ENCODE measurements at regions not wholly inside any gene's neighbourhood (a gene's known extent, or its start where the extent isn't known, plus 50 kb on each side); places are given as distances from the start of the nearest gene placed in this dataset.

GRCh38 chr2:147548451-147548850, 296.4 kb upstream of the ACVR2A start:
- no peak for DNase-seq

DNA sequence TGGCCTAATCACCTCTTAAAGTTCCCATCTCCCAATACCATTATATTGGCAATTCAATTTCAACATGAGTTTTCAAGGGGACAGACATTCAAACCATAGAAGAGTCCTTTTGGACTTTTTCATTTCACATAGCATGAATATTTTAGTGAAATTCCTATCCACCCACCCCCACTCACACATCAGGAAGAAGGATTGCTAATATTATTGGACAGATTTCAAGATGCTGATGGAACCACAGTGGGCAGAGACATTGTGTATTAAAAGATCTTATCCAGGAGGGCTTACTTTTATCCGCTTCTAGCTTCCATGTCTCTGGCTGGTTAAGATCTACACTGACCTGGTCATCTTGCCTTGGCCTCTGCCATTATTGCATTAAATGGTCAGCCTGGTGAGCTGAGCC, 297.4 kb upstream of the ACVR2A start:
- no peak for DNase-seq

GRCh38 chr2:147546109-147546508, 298.7 kb upstream of the ACVR2A start:
- no peak for DNase-seq

DNA sequence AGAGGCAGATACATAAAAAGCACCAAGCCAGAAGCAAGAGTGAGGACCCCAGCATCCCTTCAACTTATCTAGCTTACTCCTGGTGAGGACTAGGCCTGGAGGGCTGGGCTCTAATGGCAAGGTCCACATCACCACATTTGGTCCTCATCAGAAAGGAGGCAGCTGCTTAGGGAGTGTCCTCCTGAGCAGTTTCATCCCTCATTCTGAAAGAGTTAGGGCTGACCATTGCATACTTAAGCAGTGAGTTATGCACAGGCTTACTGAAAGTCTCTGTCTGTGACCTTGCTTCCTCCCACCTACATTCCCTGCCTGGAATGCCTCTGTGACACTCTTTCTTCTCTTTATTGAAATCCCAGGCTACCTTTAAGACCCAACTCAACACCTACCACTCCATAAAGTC, 301.8 kb upstream of the ACVR2A start:
- DNase-seq: no peak

DNA sequence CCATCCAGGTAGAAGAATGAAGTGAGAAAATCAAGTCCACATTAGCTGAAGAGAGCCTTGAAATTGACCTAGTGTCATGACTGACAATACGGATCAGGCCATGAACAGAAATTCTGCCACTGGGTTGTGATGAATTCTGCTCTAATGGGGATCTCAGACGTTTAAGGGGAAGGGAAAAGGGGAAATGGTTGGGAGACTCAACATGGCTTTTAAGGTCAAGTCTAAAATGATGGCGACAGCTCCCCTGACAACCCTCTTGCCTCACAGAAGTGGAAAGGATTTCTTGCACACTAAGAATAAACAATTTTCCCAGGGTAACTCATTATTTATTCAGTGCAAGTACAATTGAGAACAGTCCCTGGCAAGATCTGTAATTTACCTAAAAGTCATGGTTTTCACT, 302.5 kb upstream of the ACVR2A start:
- DNase-seq: no peak

DNA sequence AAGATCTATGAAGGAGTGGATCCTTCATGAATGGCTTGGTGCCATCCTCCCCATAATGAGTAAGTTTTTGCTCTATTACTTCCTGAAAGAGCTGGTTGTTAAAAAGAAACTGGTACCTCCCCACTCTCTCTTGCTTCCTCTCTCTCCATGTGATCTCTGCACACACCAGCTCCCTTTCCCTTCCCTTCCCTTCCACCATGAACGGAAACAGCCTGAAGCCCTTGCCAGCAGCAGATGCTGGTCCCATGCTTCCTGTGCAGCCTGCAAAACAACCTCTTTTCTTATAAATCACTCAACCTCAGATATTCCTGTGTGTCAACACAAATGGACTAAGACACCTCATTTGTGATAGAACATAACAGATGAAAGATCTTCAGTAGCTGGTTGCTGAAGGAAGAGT, 303.5 kb upstream of the ACVR2A start:
- no peak for DNase-seq

- DNase-seq: no peak
Measured at GRCh38 chr2:147538821-147539220, 306.0 kb upstream of the ACVR2A start.

GRCh38 chr2:147538088-147538487, 306.7 kb upstream of the ACVR2A start:
- no peak for DNase-seq

DNA sequence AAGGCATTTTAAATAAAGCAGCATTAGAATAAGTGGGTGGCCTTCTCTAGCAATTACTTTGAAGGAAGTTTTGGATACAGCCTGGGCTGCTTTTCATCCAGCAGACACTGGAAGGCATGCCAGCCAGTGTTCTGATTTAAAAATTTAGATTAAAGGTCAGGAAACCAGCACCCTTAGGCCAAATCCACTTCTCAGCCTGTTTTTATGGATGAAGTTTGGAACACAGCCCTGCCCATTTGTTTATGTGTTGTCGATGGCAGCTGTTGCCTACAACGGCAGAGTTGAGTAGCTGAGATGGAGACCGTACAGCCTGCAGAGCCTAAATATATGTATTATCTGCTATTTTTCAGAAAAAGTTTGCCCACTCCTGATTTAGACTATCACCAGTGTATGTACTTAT, 313.6 kb upstream of the ACVR2A start:
- DNase-seq: no peak

- no peak for DNase-seq
Measured at GRCh38 chr2:147530033-147530432, 314.8 kb upstream of the ACVR2A start.

- DNase-seq: no peak
Measured at GRCh38 chr2:147525819-147526489, 318.9 kb upstream of the ACVR2A start.

GRCh38 chr2:147524912-147525311, 319.9 kb upstream of the ACVR2A start:
- no peak for DNase-seq

DNA sequence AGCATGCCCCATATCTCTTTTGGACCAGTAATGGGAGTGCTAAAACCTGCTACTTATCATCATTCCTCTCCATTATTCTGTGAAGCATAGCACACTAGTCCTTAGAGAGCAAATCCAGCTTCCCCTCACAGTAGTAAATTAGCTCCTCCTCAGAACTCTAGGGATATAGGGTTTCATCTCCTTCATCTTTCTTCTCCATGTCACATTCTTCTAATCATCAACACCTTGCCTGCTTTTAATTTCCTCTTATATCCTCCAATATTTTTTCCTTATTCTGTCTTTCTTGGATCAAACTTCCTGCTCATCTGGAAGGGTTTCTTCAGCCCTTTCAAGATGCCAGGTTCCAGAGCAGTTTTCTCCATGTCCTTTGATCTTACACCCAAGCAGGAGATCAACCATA, 321.4 kb upstream of the ACVR2A start:
- no peak for DNase-seq

DNA sequence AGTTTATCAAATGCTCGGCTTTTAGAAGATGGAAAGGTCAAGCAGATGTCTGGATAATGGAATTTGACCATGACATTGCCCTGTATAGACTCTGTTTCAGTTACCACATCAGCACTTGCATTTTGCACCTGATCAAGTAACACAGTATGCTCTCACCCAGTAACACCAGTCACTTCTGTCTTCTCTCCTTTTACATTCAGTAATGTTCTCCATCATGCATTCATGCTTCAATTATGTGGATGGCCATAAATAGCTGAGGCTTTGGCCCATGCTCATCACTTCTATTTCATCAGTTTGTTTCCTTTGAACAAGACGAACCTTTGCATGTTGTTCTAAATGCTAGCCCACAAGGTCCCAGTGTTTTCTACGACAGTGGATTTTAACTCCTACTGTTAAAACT, 322.9 kb upstream of the ACVR2A start:
- DNase-seq: no peak

- no peak for DNase-seq
Measured at GRCh38 chr2:147520817-147521216, 324.0 kb upstream of the ACVR2A start.

GRCh38 chr2:147519178-147519577, 325.7 kb upstream of the ACVR2A start:
- no peak for DNase-seq

DNA sequence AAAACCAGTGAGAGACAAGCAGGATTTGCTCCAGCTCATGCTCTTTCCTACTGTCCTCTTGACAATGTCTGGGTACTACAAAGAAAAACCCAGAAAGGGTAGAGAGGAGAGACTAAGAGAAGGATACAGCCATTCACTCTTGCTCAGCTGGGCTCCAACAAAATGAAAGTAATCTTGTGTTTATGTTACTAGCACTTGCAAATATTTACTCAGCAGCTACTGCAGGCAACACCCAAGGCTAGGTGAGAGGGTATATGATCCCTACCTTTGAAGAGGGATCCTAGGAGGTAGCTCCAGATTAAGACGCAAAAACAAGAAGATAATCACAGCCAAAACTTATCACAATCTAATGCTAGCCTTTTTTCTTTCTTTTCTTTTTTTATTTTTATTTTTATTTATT, 329.6 kb upstream of the ACVR2A start:
- DNase-seq: no peak

- DNase-seq: no peak
Measured at GRCh38 chr2:147512206-147512605, 332.6 kb upstream of the ACVR2A start.

DNA sequence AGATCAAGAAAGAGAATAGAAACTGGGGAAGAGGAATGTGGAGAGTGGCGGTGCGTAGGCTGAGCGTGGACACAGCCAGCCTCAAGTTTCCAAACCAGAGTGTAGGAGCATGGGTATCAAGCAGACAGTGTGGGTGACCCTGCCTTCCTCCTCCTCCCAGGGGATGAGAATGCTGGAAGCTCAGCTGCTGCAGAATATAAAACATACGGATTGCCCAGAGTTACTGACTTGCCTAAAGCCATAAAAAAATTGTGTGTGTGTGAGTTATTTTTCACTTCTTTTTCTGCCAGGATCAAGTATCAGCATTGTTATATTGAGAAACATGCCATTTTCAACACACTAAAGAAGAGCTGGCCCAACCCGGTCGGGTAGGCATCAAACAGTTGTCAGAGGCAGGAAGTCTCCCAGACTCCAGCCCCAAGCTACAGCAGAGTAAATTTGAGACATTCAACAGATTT, 333.3 kb upstream of the ACVR2A start:
- DNase-seq: no peak

- no peak for DNase-seq
Measured at GRCh38 chr2:147509821-147510220, 335.0 kb upstream of the ACVR2A start.

GRCh38 chr2:147506889-147507288, 337.9 kb upstream of the ACVR2A start:
- no peak for DNase-seq

DNA sequence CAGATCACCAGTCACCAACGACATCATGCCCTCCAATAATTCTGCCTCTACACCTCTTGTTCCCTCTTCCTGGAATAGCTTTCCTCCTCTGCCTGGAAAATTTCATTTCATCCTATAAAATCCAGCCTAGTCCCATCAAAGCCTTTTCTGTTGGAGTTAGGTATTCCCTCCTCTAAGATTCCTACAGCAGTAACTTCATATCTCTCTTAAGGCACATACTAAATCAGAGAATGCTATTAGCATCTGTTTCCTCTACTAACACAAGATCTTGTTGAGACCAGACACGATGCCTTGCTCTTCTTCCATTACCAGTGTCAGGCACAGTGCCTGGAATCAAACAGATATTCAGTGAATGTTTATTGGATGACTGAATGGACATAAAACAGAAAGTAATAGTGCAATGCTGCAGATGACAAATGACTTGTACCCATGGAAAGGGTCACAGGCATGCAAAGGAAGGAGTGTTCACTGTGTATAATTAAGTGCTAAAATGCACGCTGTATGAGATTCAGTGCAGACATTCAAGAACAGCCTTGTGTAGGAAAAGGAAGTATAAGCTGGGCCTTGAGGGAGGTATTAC, 342.0 kb upstream of the ACVR2A start:
- DNase-seq: no peak

GRCh38 chr2:147501968-147502367, 342.9 kb upstream of the ACVR2A start:
- no peak for DNase-seq

DNA sequence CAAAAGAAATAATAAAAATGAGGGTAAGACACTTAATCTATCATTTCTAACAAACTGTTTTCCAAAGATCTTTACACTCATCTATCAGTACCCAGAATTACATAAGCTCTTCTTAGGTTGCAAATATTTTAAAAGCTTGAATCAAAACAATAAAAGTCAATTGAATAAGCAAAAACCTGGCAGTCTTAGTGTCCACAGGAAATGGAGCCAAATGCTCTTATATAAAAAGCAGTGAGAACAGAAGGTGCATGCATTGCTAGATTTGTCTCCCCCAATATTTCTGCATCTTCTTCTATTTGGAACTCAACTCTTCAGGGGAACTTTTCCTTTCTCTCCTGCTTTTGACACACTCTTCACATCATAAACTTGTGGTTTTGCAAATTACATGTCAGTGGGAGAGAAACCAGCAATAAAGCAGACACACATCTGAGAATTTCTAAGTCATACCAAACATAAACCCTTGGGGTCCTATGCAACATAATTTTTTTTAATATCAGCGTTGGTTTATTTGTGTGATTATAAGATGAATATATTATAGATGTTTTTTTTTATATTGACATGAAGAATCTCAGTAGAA, 343.9 kb upstream of the ACVR2A start:
- DNase-seq: no peak

DNA sequence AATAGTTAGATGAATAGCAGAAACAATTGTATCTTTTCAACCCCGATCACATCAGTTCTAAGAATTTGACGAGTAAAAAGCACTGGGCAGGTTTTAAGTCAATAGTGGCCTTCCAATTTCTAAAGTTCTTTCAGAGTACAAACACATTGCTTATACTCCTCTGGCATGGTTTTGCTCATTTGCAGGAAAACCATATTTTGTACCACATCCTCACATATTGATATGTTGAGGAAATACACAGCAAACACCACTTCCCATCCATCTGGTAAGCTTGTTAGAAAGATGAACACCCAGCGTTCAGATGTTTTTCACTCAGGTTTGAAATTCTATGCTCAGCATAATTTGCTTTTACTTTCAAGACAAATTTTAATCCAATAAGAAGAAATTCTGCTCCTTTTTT, 344.6 kb upstream of the ACVR2A start:
- no peak for DNase-seq

All from activated T-cell treated with anti-CD3 and anti-CD28 coated beads, Interleukin-2, amount 50 U/mL, for 1 hour (primary cell).